HG02798 (cell line): ENCODE measurements at regions not wholly inside any gene's neighbourhood (a gene's known extent, or its start where the extent isn't known, plus 50 kb on each side); places are given as distances from the start of the nearest gene placed in this dataset.

Source experiments
- ATAC-seq: cut with Tn5 transposase; IDR thresholded peaks from one replicate; pipeline ENCODE4 v1.9.1; 2021; ENCODE audit warnings: mild to moderate bottlenecking; ENCODE audit not compliant: unreplicated experiment, poor library complexity

GRCh38 chr7:26485367-26485934 is 193.8 kb downstream of the SNX10 start:
- ATAC-seq, result no peak

GRCh38 chr7:26486153-26486552 is 194.5 kb downstream of the SNX10 start:
- ATAC-seq, result no peak

GRCh38 chr7:26487780-26488515 is 196.3 kb downstream of the SNX10 start:
- no peak for ATAC-seq

GRCh38 chr7:26489391-26489790 is 197.7 kb downstream of the SNX10 start:
- ATAC-seq, result no peak

- ATAC-seq, result no peak
Observed at GRCh38 chr7:26489906-26490639, 198.4 kb downstream of the SNX10 start.

- no peak for ATAC-seq
Observed at GRCh38 chr7:26490640-26491624, 199.3 kb downstream of the SNX10 start.

GRCh38 chr7:26492816-26493215 is 201.2 kb downstream of the SNX10 start:
- ATAC-seq, result no peak

GRCh38 chr7:26493737-26494428 is 202.2 kb downstream of the SNX10 start:
- ATAC-seq, result no peak

- no peak for ATAC-seq
Observed at GRCh38 chr7:26495569-26495968, 203.9 kb downstream of the SNX10 start.

- no peak for ATAC-seq
Observed at GRCh38 chr7:26497801-26498596, 206.3 kb downstream of the SNX10 start.

GRCh38 chr7:26499315-26499897 is 207.7 kb downstream of the SNX10 start:
- no peak for ATAC-seq

GRCh38 chr7:26500749-26501352 is 209.2 kb downstream of the SNX10 start:
- peak; percentile 59 for ATAC-seq

GRCh38 chr7:26504411-26505120 is 212.9 kb downstream of the SNX10 start:
- no peak for ATAC-seq

GRCh38 chr7:26506196-26506595 is 214.5 kb downstream of the SNX10 start:
- ATAC-seq, result no peak

GRCh38 chr7:26507108-26507987 is 215.7 kb downstream of the SNX10 start:
- no peak for ATAC-seq

GRCh38 chr7:26508481-26508880 is 216.8 kb downstream of the SNX10 start:
- no peak for ATAC-seq

GRCh38 chr7:26508917-26509316 is 217.3 kb downstream of the SNX10 start:
- ATAC-seq, result no peak
